Fibroblast of lung (primary cell): ENCODE measurements at regions not wholly inside any gene's neighbourhood (a gene's known extent, or its start where the extent isn't known, plus 50 kb on each side); places are given as distances from the start of the nearest gene placed in this dataset.

Experiments
- DNase-seq, 2 donors: peaks; one replicate each; pipeline versions ENCODE4 v3.0.0 to v3.0.0-alpha.2; 2010; ENCODE audit warnings: low read depth in 2 of 2
- H2AFZ ChIP-seq: 2 replicates; pipeline ENCODE4 v1.5.1; 2012; ENCODE audit warnings: low read length, control low read depth, inconsistent platforms
- H3K27ac ChIP-seq: 2 replicates; pipeline ENCODE4 v1.5.1; 2011; ENCODE audit warnings: low read length, control low read depth; ENCODE audit not compliant: insufficient read depth
- H3K27me3 ChIP-seq: 2 replicates; pipeline ENCODE4 v1.5.1; 2011; ENCODE audit warnings: mild to moderate bottlenecking, low read length; ENCODE audit not compliant: control insufficient read depth, insufficient read depth
- H3K36me3 ChIP-seq: 2 replicates; pipeline ENCODE4 v1.5.1; 2011; ENCODE audit warnings: low read length; ENCODE audit not compliant: control insufficient read depth, insufficient read depth
- H3K4me1 ChIP-seq: 2 replicates; pipeline ENCODE4 v1.5.1; 2011; ENCODE audit warnings: low read length; ENCODE audit not compliant: control insufficient read depth, insufficient read depth; ENCODE audit errors: extremely low read depth
- H3K4me2 ChIP-seq: 2 replicates; pipeline ENCODE4 v1.5.1; 2011; ENCODE audit warnings: low read length, control low read depth; ENCODE audit not compliant: insufficient read depth; ENCODE audit errors: extremely low read depth
- H3K4me3 ChIP-seq, 4 experiments: fragments of 200-600 bp in 1 of 4; sonication (generic) in 1 of 4; replicated peaks in 1 of 4; 2 replicates each; pipeline ENCODE4 v1.5.1; 2011 to 2016; ENCODE audit warnings: low read length in 4 of 4, low read depth in 3 of 4, mild to moderate bottlenecking in 3 of 4, control low read depth in 2 of 4, inconsistent platforms in 1 of 4, mixed read lengths in 1 of 4; ENCODE audit not compliant: insufficient read depth in 1 of 4; ENCODE audit errors: control extremely low read depth in 1 of 4
- H3K79me2 ChIP-seq: 2 replicates; pipeline ENCODE4 v1.5.1; 2012; ENCODE audit warnings: mild to moderate bottlenecking, low read length, inconsistent platforms; ENCODE audit not compliant: control insufficient read depth, insufficient read depth
- H3K9ac ChIP-seq: 2 replicates; pipeline ENCODE4 v1.5.1; 2011; ENCODE audit warnings: mild to moderate bottlenecking, low read length, control low read depth; ENCODE audit not compliant: insufficient read depth
- H3K9me3 ChIP-seq: 2 replicates; pipeline ENCODE4 v1.5.1; 2012; ENCODE audit warnings: low read depth, low read length; ENCODE audit not compliant: control insufficient read depth, insufficient read depth
- H4K20me1 ChIP-seq: 2 replicates; pipeline ENCODE4 v1.5.1; 2011; ENCODE audit warnings: low read length; ENCODE audit not compliant: control insufficient read depth, insufficient read depth; ENCODE audit errors: extremely low read depth
- CTCF ChIP-seq, 2 donors: IDR thresholded peaks in 1 of 2; conservative IDR thresholded peaks in 1 of 2; 1 replicate in 1 of 2; 2 replicates in 1 of 2; pipeline ENCODE4 v1.5.1; 2011 to 2012; ENCODE audit warnings: low read length in 2 of 2, control low read depth in 1 of 2, inconsistent platforms in 1 of 2, low read depth in 1 of 2, mild to moderate bottlenecking in 1 of 2
- EZH2 ChIP-seq: IDR thresholded peaks from 2 replicates; pipeline ENCODE4 v1.5.1; 2012; ENCODE audit warnings: low read length, control low read depth, mild to moderate bottlenecking; ENCODE audit errors: missing control alignments

GRCh38 chr6:104625536-104625935 is 234.2 kb downstream of the HACE1 start:
- no peak for TF ChIP-seq EZH2
- DNase-seq, result peak; percentile 3 to 67
- H3K27me3 ChIP-seq, result no peaks in the 10 kb centered on the region
- H3K79me2 ChIP-seq, result no peaks in the 10 kb centered on the region
- H2AFZ ChIP-seq, result no peak overlapping the region
- H3K36me3 ChIP-seq, result no peaks in the 10 kb centered on the region
- H3K4me3 ChIP-seq, result no peak overlapping the region
- H3K4me1 ChIP-seq, result no peaks in the 10 kb centered on the region
- no peaks in the 10 kb centered on the region for H4K20me1 ChIP-seq
- no peaks in the 10 kb centered on the region for H3K9me3 ChIP-seq
- H3K27ac ChIP-seq, result no peak overlapping the region
- H3K9ac ChIP-seq, result no peak overlapping the region
- H3K4me2 ChIP-seq, result no peak overlapping the region

- no peak overlapping the region for H2AFZ ChIP-seq
- TF ChIP-seq CTCF (conservative IDR thresholded peaks at IDR 0.05 in 1 of 2, IDR thresholded peaks at IDR 0.05 in 1 of 2; ENCODE audit: low read depth in 1 of 2, low read length in 2 of 2) (no peak), EZH2 (no peak)
These were observed 236.5 kb downstream of the HACE1 start for GRCh38 chr6:104623052-104623690.

GRCh38 chr6:104621396-104621795 is 238.3 kb downstream of the HACE1 start:
- Histone ChIP-seq H3K4me3 (no peak overlapping the region), H3K9ac (no peak overlapping the region), H3K4me2 (no peak overlapping the region), H3K4me1 (no peaks in the 10 kb centered on the region), H3K36me3 (no peaks in the 10 kb centered on the region), H3K9me3 (no peaks in the 10 kb centered on the region), H3K79me2 (no peaks in the 10 kb centered on the region), H2AFZ (no peak overlapping the region), H3K27me3 (no peaks in the 10 kb centered on the region), H3K27ac (no peak overlapping the region), H4K20me1 (no peaks in the 10 kb centered on the region)
- TF ChIP-seq EZH2 (no peak), CTCF (conservative IDR thresholded peaks at IDR 0.05 in 1 of 2, IDR thresholded peaks at IDR 0.05 in 1 of 2; ENCODE audit: low read depth in 1 of 2, low read length in 2 of 2) (no peak)
- no peak for DNase-seq

More at GRCh38 chr6:104623052-104623690, 236.5 kb downstream of the HACE1 start:
- H3K9ac ChIP-seq, result no peak overlapping the region
- H3K4me3 ChIP-seq, result no peak overlapping the region
- H3K4me1 ChIP-seq, result no peaks in the 10 kb centered on the region
- H3K27me3 ChIP-seq, result no peaks in the 10 kb centered on the region
- no peaks in the 10 kb centered on the region for H3K9me3 ChIP-seq
- no peak overlapping the region for H3K4me2 ChIP-seq
- H3K27ac ChIP-seq, result no peak overlapping the region
- no peaks in the 10 kb centered on the region for H4K20me1 ChIP-seq
- no peaks in the 10 kb centered on the region for H3K36me3 ChIP-seq
- no peaks in the 10 kb centered on the region for H3K79me2 ChIP-seq
- no peak for DNase-seq
